Anterior cingulate cortex (tissue), 58 donors: ENCODE measurements at regions not wholly inside any gene's neighbourhood (a gene's known extent, or its start where the extent isn't known, plus 50 kb on each side); places are given as distances from the start of the nearest gene placed in this dataset.

ENCODE experiments used
- DNase-seq, 58 donors: peaks; one replicate each; lab custom pipeline; 2025; lab: John Stamatoyannopoulos, UW

DNA sequence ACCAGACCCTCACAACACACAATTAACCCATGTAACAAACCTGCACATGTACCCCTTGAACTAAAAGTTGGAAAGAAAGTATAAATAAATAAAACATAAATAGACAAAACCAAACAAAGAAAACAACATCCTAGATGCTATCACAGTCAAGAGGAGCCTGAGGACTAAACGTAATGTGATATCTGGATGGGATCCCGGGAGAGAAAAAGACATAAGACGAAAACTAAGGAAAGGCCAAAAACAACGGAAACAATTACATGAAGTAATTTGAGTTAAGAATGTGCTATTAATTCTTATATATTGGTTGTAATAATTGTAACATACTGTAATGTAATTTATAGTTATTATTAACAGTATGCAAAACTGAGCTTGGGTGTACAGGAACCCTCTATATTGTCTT lies 793.9 kb downstream of the SEMA5A start:
- no peak for DNase-seq

DNA sequence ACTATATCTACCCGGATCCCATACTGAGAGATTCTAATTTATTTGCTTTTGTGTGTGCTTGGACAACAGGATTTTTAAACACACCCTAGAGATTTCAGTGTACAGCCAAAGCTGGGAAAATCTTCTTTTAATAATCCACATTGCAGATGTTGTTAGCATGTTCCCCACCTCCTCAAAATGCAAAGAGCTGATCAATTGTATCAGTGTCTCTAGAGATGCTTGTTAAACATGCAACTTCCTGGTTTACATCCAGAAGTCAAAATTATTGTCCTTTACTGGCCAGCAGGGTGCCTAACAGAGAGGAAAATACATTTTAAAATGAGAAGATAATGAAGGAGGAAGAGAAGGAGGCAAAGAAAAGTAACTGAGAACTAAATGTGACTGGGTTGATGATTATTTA lies 793.3 kb downstream of the SEMA5A start:
- DNase-seq: no peak

DNA sequence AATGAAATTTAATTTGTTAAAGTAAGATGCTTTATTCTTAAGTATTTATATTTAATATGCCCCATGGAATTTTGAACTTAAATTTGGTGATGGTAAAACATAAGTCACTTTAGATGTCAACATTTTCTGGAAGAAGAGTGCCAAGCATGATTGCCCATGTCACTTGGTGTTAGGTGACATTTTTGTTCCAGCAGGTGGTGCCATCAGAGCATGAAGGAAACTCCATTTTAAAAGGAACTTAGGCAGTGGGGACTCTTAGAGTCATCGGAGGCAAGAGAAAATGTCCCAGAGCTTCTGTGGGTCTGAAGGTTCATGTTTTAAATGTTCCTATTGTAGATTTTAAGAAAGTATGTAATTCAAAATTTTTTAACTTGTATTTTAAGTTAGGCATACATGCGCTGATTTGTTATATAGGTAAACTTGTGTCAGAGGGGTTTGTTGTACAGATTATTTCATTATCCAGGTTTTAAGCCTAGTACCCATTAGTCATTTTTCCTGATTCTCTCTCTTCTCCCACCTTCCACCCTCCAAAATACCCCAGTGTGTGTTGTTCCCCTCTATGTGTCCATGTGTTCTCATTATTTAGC lies 789.3 kb downstream of the SEMA5A start:
- DNase-seq: peak in 28 of 58 donors; percentile 1 to 47 (median 16)

DNA sequence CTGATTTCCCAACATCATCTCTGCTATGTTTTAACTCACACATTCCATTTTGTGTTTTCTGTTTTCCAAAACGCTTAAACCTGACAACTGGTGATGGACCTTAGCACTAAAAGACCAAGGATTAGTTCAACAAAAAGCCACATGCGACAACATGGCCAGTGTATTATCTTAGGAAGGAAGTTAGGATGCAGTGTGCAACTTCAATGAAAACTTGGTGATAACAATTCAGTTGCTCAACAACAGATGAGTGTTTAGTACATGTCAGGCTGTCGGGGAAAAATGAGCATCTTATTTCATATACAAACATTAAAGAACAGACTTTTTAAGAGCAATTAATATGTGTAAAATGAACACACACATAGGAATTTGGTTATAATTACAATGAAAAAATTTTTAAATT lies 780.0 kb downstream of the SEMA5A start:
- no peak for DNase-seq

DNA sequence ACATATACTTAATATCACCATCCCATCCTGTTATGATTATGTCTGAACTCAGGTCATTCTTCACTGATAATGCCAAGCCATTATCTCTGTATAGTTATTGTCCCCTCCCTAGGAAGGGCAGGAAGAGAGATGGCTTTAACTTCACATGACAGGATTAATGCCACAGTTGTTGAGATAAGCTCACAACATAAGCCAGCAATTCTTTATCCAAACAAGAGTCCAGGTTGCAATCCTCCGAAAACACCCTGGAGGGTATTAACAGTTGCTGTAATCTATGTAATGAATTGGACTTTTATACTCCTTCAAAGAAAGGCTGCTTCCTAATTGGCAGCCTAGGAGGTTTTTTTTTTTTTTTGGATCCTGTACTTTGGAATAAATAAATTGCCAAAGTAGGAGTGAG lies 779.4 kb downstream of the SEMA5A start:
- no peak for DNase-seq

DNA sequence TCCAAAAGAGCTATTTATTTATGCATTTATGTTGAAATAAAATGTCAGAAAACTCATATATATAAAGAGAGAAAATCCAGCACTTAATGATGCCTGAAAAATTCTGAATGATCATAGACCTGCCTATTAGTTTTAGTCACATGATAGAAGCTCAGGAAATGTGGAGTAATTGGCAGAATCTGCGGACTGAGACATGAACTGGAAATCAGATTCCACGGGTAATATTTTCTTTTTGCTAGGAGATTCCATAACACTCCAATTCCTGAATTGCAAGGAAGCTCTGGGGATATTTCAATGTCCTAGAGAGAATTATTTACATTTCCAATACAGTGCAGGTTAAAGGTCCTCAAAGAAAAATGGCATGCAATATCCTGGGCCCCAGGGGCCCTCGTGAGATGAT lies 778.8 kb downstream of the SEMA5A start:
- DNase-seq: no peak

DNA sequence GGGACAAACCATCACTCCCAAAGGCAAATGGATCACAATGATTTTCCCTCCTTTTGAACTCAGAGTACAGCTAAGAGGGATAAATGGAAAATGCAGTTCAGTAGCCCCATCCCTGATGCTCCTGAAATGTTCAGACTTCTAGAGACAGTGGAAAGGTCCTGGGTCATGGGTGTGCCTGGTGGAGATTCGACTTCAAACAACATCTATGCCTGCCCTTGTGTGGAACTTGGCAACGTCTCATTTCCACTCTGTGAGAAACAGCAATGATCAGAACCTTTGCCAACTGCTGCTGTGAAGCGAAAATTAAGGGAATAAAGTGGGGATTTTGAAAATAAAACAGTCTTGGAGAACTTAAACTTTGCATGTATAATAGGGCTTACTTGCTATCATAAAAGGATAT lies 778.1 kb downstream of the SEMA5A start:
- DNase-seq: no peak

DNA sequence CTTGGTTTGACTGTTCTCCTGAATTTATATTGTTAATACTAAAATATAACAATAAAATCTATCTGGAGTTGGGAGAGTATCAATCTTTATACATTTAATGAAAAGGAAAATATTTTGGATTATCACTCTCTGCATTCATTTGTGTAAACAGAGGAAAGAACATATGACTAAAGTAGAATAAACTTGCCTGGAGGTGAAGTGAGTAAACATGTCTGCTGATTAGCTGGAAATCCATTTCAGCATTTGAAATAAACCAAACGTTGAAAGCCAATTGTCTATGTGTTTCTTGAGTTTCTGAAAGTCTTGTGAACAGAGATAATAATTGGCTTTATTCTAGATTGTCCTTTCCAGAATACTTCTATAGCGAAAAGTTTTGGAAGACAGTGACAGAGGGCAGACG lies 776.2 kb downstream of the SEMA5A start:
- no peak for DNase-seq

DNA sequence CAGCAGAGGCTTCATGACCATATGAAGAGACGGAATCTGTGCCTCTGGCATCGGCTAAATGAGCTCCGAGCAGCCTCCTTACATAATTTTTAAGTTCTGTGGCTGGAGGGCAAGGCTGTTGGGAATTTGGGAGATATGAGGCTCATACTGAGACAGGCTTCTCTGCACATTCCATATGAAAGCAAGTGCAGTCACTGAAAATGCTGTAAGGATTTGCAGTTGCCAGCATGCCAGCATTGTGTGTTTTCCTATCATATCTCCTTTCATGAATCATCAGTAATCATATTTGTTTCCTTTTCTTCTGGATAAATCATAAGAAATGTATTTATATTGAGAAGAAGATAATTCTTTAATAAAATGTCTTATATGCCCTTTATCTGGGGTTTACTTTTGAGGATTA lies 775.4 kb downstream of the SEMA5A start:
- DNase-seq: no peak

DNA sequence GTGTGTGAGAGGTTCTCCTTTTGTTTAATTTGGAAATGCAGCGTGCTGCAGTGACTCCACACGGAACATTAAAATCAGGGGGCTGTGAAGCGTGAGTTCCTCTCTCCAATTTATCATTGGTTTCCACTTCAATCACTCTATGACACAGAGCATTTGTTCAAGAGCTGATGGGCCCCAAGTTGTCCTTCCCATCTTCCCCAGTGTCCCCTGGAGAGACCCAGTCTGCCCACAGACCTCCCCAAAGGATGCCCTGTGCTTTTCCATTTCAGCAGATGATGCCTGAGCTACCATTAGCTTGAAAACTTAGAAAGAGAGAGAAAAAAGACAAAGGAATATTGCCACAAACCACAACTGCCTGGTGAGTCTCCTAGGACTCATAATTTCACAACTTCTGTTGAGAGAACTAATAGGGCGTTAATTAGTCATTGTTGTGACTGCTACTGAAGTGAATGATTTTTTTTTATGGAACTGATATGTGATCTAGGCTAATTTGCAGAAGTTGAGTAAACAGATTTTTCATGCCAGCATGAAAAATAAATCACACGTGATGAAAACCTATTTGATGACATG lies 772.7 kb downstream of the SEMA5A start:
- DNase-seq: no peak

DNA sequence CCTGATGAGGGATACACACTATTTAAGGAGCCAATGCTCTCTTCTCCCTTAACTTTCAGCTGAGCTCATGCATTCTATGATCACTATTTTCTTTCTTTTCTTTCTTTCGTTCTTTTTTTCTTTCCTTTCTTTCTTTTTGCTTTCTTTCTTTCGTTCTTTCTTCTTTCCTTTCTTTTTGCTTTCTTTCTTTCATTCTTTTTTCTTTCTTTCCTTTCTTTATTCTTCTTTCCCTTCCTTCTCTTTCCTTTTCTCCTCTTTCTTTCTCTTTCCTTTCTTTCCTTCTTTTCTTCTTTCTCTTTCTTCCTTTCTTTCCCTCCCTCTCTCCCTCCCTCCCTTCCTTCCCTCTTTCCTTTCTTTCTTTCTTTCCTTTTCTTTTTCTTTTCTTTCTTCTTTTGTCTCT lies 761.2 kb downstream of the SEMA5A start:
- no peak for DNase-seq

DNA sequence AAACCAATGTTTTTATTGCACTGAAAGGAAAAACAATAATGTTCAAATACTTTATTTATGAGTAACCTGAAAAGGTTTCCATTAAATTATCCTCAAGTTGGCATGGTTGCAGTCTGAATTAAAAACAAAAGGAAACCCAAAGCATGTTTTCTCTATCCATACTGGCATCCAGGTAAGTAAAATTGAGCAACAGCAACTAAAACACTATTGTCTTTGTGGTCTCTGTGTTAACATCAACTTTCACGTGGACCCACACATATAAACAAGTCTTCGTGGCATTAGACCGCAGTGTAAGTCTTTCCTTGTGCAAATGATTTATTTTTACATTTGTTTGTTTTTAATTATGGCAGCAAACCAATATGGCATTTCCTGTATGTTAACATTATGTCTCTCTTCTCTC lies 757.6 kb downstream of the SEMA5A start:
- no peak for DNase-seq

DNA sequence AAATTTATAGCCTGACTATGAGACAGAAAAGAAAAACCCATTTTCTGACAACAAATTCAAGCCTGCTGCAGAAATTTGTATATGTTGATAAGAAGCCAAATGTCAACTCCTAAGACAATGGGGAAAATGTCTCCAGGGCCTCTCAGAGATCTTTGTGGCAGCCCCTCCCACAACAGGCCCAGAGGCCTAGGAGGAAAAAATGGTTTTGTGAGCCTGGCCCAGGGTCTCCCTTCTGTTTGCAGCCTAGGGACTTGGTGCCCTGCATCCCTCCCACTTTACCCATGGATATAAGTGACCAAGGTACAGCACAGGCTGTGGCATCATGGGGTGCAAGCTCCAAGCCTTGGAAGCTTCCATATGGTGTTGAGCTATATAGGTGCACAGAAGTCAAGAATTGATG lies 740.2 kb downstream of the SEMA5A start:
- DNase-seq: no peak

DNA sequence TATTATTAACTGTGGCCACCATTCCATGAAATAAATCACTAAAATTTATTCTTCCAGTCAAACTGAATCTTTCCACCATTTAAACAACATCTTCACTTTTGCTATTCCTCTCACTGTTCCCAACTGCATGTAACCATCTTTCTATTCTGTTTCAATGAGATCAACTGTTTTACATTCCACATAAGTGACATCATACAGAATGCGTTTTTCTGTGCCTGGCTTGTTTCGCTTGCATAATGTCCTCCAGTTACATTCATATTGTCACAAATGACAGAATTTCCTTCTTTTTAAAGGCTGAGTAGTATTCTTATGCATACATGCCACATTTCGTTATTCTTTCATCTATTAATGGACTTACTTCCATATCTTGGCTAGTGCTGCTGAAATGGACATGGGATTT lies 738.2 kb downstream of the SEMA5A start:
- no peak for DNase-seq

DNA sequence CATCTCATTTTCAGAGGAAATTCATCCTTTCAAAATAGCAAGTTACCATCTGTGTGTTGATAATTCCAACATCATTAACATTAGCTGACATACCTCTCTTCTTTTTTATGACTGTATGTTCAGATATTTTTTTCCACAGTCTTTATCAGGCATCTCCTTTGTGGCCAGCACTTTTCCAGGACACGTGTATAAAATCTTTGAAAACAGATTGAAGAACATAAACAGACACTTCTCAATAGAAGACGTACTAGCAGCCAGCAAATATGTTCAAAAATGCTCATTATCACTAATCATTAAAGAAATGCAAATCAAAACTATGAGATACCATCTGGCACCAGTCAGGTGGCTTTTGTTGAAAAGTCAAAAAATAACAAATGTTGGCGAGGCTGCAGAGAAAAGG lies 734.3 kb downstream of the SEMA5A start:
- no peak for DNase-seq

DNA sequence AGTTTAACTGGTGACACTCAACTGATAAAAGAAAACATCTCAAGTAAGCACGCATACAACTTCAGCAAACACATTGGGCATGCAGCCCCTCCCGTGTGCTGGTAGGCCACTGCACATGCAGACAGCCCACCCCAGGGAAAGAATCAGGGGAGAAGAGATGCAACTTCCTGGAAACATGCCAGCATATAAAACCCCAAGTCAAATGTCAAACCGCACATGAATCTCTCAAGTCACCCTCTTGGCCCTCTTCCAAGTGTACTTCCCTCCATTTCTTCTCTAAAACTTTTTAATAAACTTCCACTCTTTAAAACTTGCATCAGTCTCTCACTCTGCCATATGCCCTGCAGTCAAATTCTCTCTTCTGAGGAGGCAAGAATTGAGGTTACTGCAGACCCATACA lies 732.7 kb downstream of the SEMA5A start:
- no peak for DNase-seq

DNA sequence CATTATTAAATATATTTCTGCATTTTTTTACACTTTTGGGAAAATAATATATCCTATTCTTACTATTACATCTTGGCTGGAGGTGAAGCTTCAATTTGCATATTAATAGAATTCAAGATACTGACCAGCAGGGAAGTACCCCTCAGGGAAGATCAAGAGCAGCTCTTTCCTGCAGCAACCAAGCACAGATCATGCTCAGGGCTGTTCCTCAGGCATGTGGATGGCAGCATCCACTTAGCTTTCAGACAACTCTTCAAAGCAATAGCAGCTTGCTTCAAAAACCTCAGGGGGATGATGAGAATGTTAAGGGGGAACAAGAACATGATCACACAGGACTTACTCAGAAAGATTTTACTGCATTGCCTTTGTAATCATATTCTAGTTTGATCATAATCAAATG lies 731.8 kb downstream of the SEMA5A start:
- DNase-seq: no peak

DNA sequence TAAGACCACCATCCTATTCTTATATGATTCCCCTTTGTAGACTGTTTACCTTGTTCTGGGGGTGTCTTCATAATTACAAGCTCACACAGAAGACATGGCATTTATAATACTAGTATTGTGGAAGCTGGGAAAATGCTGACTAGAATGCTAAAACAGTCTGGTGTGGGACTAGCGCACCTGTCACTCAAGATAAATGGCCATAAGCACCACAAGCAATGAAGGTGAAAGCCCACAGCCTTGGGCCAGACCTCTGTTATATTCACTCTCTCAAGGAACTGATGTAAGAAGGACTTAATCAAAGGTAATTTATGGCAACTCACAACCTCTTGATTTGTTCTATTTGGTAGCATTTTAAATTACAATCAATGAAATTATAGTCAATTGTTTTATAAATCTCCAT lies 721.5 kb downstream of the SEMA5A start:
- DNase-seq: no peak

DNA sequence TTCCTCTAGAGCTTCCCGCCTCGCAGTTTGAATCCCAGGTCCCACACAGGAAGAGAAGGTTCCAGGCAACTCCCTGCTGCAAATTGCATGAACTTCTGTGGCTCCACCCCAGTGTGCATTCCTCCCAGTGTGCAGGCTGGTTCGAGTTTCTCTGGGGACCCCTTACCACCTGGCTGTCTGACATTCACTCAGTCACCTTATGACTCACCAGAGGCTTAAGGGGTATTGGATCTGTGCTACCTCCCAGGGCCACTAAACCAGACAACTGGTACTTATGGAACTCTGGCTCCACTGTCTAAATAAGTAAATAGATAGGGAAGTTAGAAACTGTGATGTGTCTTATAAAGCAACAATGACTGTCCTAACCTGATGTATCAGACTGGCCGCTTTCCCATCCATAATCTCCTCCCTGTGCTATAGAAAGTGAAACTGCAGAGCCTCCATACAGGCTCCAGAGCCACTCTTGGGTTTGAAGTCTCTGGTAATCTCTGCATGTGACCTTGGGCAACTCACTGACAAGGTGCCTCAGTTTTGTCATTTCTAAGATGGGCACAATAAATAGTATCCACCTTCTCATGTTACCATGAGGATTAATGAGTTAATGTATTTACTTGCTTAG lies 720.6 kb downstream of the SEMA5A start:
- no peak for DNase-seq

DNA sequence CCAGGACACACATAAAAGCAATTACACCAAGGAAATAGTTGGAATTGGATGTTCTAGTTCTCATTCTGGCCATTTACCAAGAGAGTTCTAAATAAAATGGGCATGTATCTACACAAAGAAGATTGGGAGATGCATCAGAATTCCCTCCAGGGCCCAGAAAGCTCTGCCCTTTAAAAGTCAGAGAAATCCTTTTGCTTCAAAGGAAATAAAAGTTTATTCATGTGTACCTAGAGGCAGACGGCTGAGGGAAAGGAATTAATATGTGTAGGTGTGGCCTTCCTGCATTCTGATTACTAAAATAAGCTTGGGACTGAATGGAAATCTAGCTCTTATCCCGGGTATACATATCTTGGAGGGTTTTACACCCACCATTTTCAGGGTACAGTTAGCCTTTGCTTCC lies 719.4 kb downstream of the SEMA5A start:
- DNase-seq: no peak

DNA sequence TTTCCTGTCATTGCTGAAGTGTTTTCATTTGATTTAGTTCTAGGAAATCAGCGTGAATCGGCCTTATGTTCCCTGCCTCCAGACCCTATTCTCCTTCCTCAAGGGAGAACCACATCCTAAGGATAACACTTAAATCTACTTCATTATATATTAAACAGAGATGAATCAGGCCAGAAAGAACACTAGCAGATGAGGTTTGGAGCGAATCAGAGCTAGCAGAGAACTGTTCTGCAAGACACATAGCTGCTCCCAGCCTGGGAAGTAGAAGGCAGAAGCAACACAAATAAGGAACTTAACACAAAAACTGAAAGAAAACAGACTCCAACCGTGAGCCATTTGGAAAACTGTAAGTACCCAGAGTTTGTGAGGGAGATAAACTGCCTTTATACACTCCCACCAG lies 718.2 kb downstream of the SEMA5A start:
- DNase-seq: no peak

DNA sequence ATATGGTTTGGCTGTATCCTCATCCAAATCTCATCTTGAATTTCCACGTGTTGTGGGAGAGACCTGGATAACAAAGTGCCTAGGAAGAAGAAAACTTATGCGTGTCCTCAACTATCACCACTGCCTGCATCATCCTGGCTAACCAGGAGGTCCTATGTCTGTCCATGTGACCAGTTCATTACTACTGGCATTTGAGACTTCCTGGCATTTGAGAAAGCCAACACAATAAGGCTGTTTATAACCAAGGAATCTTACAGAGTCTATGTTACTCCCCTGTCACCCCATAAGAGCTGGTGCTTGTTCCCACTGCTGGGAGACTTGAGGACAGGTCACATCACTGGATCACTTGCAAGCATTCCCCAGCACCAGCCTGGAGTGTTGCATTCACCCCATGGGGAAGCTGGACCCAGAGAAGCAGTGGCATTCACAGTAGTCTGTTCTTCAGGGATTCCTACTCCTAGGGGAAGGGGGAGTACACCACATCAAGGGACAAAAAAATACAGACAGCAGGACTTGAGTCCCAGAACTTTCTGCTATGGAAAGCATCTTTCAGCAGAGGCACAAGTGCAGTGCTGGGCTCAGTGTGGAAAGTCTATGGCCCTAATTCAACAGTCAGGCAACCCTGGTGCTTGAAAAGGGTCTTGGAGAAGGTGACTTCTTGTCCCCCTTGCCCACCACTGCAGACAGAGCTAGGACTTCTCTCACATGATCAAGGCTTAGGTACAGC lies 717.1 kb downstream of the SEMA5A start:
- no peak for DNase-seq
